Fibroblast of skin of right biceps (primary cell): ENCODE measurements at regions not wholly inside any gene's neighbourhood (a gene's known extent, or its start where the extent isn't known, plus 50 kb on each side); places are given as distances from the start of the nearest gene placed in this dataset.
"Not testable (repeated sequence)": the region's sequence is repeated elsewhere in the genome, so short reads cannot be mapped to it uniquely, and the experiment has no call there.

Experiments
- DNase-seq: peaks from one replicate; pipeline ENCODE4 v3.0.0-alpha.2; 2013

- DNase-seq, result no peak
Observed at GRCh38 chr3:88703501-88704059, 403.8 kb upstream of the EPHA3 start.

GRCh38 chr3:88704338-88704737 is 403.1 kb upstream of the EPHA3 start:
- no peak for DNase-seq

- DNase-seq, result no peak
Observed at GRCh38 chr3:88707837-88708236, 399.6 kb upstream of the EPHA3 start.

- no peak for DNase-seq
Observed at GRCh38 chr3:88712552-88712951, 394.9 kb upstream of the EPHA3 start.

GRCh38 chr3:88713233-88713691 is 394.2 kb upstream of the EPHA3 start:
- DNase-seq, result peak; percentile 85

GRCh38 chr3:88725440-88726165 is 381.8 kb upstream of the EPHA3 start:
- no peak for DNase-seq

GRCh38 chr3:88732186-88732585 is 375.2 kb upstream of the EPHA3 start:
- DNase-seq, result no peak

- peak; percentile 12 for DNase-seq
Observed at GRCh38 chr3:88742106-88742505, 365.3 kb upstream of the EPHA3 start.

GRCh38 chr3:88742674-88743507 is 364.5 kb upstream of the EPHA3 start:
- no peak for DNase-seq

GRCh38 chr3:88744896-88745295 is 362.5 kb upstream of the EPHA3 start:
- DNase-seq, result no peak

GRCh38 chr3:88747145-88747544 is 360.3 kb upstream of the EPHA3 start:
- not testable (repeated sequence) for DNase-seq

GRCh38 chr3:88758676-88759075 is 348.7 kb upstream of the EPHA3 start:
- DNase-seq, result peak; percentile 14

- DNase-seq, result peak; percentile 81
Observed at GRCh38 chr3:88767746-88768145, 339.7 kb upstream of the EPHA3 start.

GRCh38 chr3:88773766-88774165 is 333.7 kb upstream of the EPHA3 start:
- no peak for DNase-seq

GRCh38 chr3:88775026-88775690 is 332.3 kb upstream of the EPHA3 start:
- DNase-seq, result no peak

GRCh38 chr3:88779482-88779881 is 327.9 kb upstream of the EPHA3 start:
- DNase-seq, result no peak

GRCh38 chr3:88784925-88785324 is 322.5 kb upstream of the EPHA3 start:
- no peak for DNase-seq

- DNase-seq, result no peak
Observed at GRCh38 chr3:88785841-88786240, 321.6 kb upstream of the EPHA3 start.

- no peak for DNase-seq
Observed at GRCh38 chr3:88795503-88795902, 311.9 kb upstream of the EPHA3 start.

- peak; percentile 85 for DNase-seq
Observed at GRCh38 chr3:88807491-88808105, 299.8 kb upstream of the EPHA3 start.

- peak; percentile 57 for DNase-seq
Observed at GRCh38 chr3:88809993-88810392, 297.4 kb upstream of the EPHA3 start.

- DNase-seq, result peak; percentile 48
Observed at GRCh38 chr3:88810455-88810854, 297.0 kb upstream of the EPHA3 start.

GRCh38 chr3:88811096-88811495 is 296.3 kb upstream of the EPHA3 start:
- DNase-seq, result no peak
